ENCODE measurements at regions not wholly inside any gene's neighbourhood (a gene's known extent, or its start where the extent isn't known, plus 50 kb on each side); places are given as distances from the start of the nearest gene placed in this dataset.

GRCh38 chr3:62926494-62926893, 51.3 kb upstream of the CADPS start:
- no peak overlapping the region for H2BK15ac ChIP-seq (replicated peaks; ENCODE audit: low read depth)
- no peak overlapping the region for H3K4ac ChIP-seq (ENCODE audit: low read depth, low read length)
- peak; percentile 80 for DNase-seq
- no peak overlapping the region for H3K56ac ChIP-seq (ENCODE audit: low read length)
- WGBS (ENCODE audit: extremely low coverage, insufficient coverage, low lambda C conversion rate), result no CpG with 5 or more reads among the region's 5 CpGs
- no peak overlapping the region for H3K23ac ChIP-seq (ENCODE audit: low read length)
- H3K79me2 ChIP-seq (ENCODE audit: control insufficient read depth, insufficient read depth, low read length), result no peaks in the 10 kb centered on the region
- H4K8ac ChIP-seq (ENCODE audit: low read depth, low read length), result no peak overlapping the region
- H3K4me3 ChIP-seq (ENCODE audit: low read length), result no peak overlapping the region
- no peak overlapping the region for H2BK120ac ChIP-seq (ENCODE audit: low read depth, low read length)
- no peaks in the 10 kb centered on the region for H3K4me1 ChIP-seq (ENCODE audit: control insufficient read depth, low read depth, low read length)
- no peak overlapping the region for H2BK5ac ChIP-seq (ENCODE audit: low read length)
- no peaks in the 10 kb centered on the region for H3K79me1 ChIP-seq (ENCODE audit: low read length)
- no peak overlapping the region for H3K27ac ChIP-seq (ENCODE audit: low read depth, low read length)
- no peak overlapping the region for H3K4me2 ChIP-seq (ENCODE audit: low read length)
- H4K5ac ChIP-seq (ENCODE audit: low read length), result no peak overlapping the region
- no peaks in the 10 kb centered on the region for H3K36me3 ChIP-seq (ENCODE audit: control insufficient read depth, insufficient read depth, low read length)
- H3K27me3 ChIP-seq (ENCODE audit: insufficient read depth, low read length, poor library complexity), result no peaks in the 10 kb centered on the region
- H3K9ac ChIP-seq (ENCODE audit: low read length), result no peak overlapping the region
- H3K18ac ChIP-seq (ENCODE audit: low read length), result no peak overlapping the region
- no peak overlapping the region for H2AK5ac ChIP-seq (ENCODE audit: low read length)

- Histone ChIP-seq H4K8ac (ENCODE audit: low read depth, low read length) (no peak overlapping the region), H3K4ac (ENCODE audit: low read depth, low read length) (no peak overlapping the region), H4K5ac (ENCODE audit: low read length) (no peak overlapping the region), H3K4me3 (ENCODE audit: low read length) (no peak overlapping the region), H3K23ac (ENCODE audit: low read length) (no peak overlapping the region), H2AK5ac (ENCODE audit: low read length) (no peak overlapping the region), H3K27ac (ENCODE audit: low read depth, low read length) (no peak overlapping the region), H3K36me3 (ENCODE audit: control insufficient read depth, insufficient read depth, low read length) (no peaks in the 10 kb centered on the region), H2BK5ac (ENCODE audit: low read length) (no peak overlapping the region), H2BK120ac (ENCODE audit: low read depth, low read length) (no peak overlapping the region), H3K4me2 (ENCODE audit: low read length) (no peak overlapping the region), H3K56ac (ENCODE audit: low read length) (no peak overlapping the region), H3K79me2 (ENCODE audit: control insufficient read depth, insufficient read depth, low read length) (no peaks in the 10 kb centered on the region), H2BK15ac (replicated peaks; ENCODE audit: low read depth) (no peak overlapping the region), H3K18ac (ENCODE audit: low read length) (no peak overlapping the region), H3K27me3 (ENCODE audit: insufficient read depth, low read length, poor library complexity) (no peaks in the 10 kb centered on the region), H3K79me1 (ENCODE audit: low read length) (no peaks in the 10 kb centered on the region), H3K9ac (ENCODE audit: low read length) (no peak overlapping the region), H3K4me1 (ENCODE audit: control insufficient read depth, low read depth, low read length) (no peaks in the 10 kb centered on the region)
- WGBS (ENCODE audit: extremely low coverage, insufficient coverage, low lambda C conversion rate), result no CpG with 5 or more reads among the region's 1 CpG
- no peak for DNase-seq
These were observed 53.0 kb upstream of the CADPS start for GRCh38 chr3:62928256-62928655.

GRCh38 chr3:62929771-62930170, 54.6 kb upstream of the CADPS start:
- Histone ChIP-seq H3K56ac (ENCODE audit: low read length) (no peak overlapping the region), H3K27ac (ENCODE audit: low read depth, low read length) (no peak overlapping the region), H3K27me3 (ENCODE audit: insufficient read depth, low read length, poor library complexity) (no peaks in the 10 kb centered on the region), H3K4ac (ENCODE audit: low read depth, low read length) (no peak overlapping the region), H2AK5ac (ENCODE audit: low read length) (no peak overlapping the region), H3K4me3 (ENCODE audit: low read length) (no peak overlapping the region), H3K36me3 (ENCODE audit: control insufficient read depth, insufficient read depth, low read length) (no peaks in the 10 kb centered on the region), H2BK15ac (replicated peaks; ENCODE audit: low read depth) (no peak overlapping the region), H3K4me2 (ENCODE audit: low read length) (no peak overlapping the region), H3K4me1 (ENCODE audit: control insufficient read depth, low read depth, low read length) (no peaks in the 10 kb centered on the region), H4K5ac (ENCODE audit: low read length) (no peak overlapping the region), H3K9ac (ENCODE audit: low read length) (no peak overlapping the region), H2BK120ac (ENCODE audit: low read depth, low read length) (no peak overlapping the region), H3K18ac (ENCODE audit: low read length) (no peak overlapping the region), H3K79me2 (ENCODE audit: control insufficient read depth, insufficient read depth, low read length) (no peaks in the 10 kb centered on the region), H4K8ac (ENCODE audit: low read depth, low read length) (no peak overlapping the region), H3K79me1 (ENCODE audit: low read length) (no peaks in the 10 kb centered on the region), H3K23ac (ENCODE audit: low read length) (no peak overlapping the region), H2BK5ac (ENCODE audit: low read length) (no peak overlapping the region)
- DNase-seq, result no peak

GRCh38 chr3:62935793-62936192, 60.6 kb upstream of the CADPS start:
- no peak overlapping the region for H4K5ac ChIP-seq (ENCODE audit: low read length)
- no peak overlapping the region for H4K8ac ChIP-seq (ENCODE audit: low read depth, low read length)
- no peak overlapping the region for H3K4me2 ChIP-seq (ENCODE audit: low read length)
- DNase-seq, result no peak
- H3K27ac ChIP-seq (ENCODE audit: low read depth, low read length), result no peak overlapping the region
- no peak overlapping the region for H3K23ac ChIP-seq (ENCODE audit: low read length)
- no peaks in the 10 kb centered on the region for H3K4me1 ChIP-seq (ENCODE audit: control insufficient read depth, low read depth, low read length)
- no peak overlapping the region for H3K18ac ChIP-seq (ENCODE audit: low read length)
- no peaks in the 10 kb centered on the region for H3K36me3 ChIP-seq (ENCODE audit: control insufficient read depth, insufficient read depth, low read length)
- no CpG with 5 or more reads among the region's 1 CpG for whole genome bisulfite sequencing (ENCODE audit: extremely low coverage, insufficient coverage, low lambda C conversion rate)
- H3K4me3 ChIP-seq (ENCODE audit: low read length), result no peak overlapping the region
- H3K56ac ChIP-seq (ENCODE audit: low read length), result no peak overlapping the region
- H3K27me3 ChIP-seq (ENCODE audit: insufficient read depth, low read length, poor library complexity), result no peaks in the 10 kb centered on the region
- H3K9ac ChIP-seq (ENCODE audit: low read length), result no peak overlapping the region
- H2AK5ac ChIP-seq (ENCODE audit: low read length), result no peak overlapping the region
- no peaks in the 10 kb centered on the region for H3K79me2 ChIP-seq (ENCODE audit: control insufficient read depth, insufficient read depth, low read length)
- no peak overlapping the region for H2BK5ac ChIP-seq (ENCODE audit: low read length)
- H2BK120ac ChIP-seq (ENCODE audit: low read depth, low read length), result no peak overlapping the region
- H2BK15ac ChIP-seq (replicated peaks; ENCODE audit: low read depth), result no peak overlapping the region
- no peak overlapping the region for H3K4ac ChIP-seq (ENCODE audit: low read depth, low read length)
- H3K79me1 ChIP-seq (ENCODE audit: low read length), result no peaks in the 10 kb centered on the region

- Histone ChIP-seq H3K4me3 (ENCODE audit: low read length) (no peak overlapping the region), H2BK15ac (replicated peaks; ENCODE audit: low read depth) (no peak overlapping the region), H3K23ac (ENCODE audit: low read length) (no peak overlapping the region), H2BK5ac (ENCODE audit: low read length) (no peak overlapping the region), H4K5ac (ENCODE audit: low read length) (no peak overlapping the region), H3K18ac (ENCODE audit: low read length) (no peak overlapping the region), H3K79me1 (ENCODE audit: low read length) (no peaks in the 10 kb centered on the region), H2AK5ac (ENCODE audit: low read length) (no peak overlapping the region), H3K9ac (ENCODE audit: low read length) (no peak overlapping the region), H3K27me3 (ENCODE audit: insufficient read depth, low read length, poor library complexity) (no peaks in the 10 kb centered on the region), H2BK120ac (ENCODE audit: low read depth, low read length) (no peak overlapping the region), H3K4me2 (ENCODE audit: low read length) (no peak overlapping the region), H3K4me1 (ENCODE audit: control insufficient read depth, low read depth, low read length) (no peaks in the 10 kb centered on the region), H3K4ac (ENCODE audit: low read depth, low read length) (no peak overlapping the region), H4K8ac (ENCODE audit: low read depth, low read length) (no peak overlapping the region), H3K56ac (ENCODE audit: low read length) (no peak overlapping the region), H3K36me3 (ENCODE audit: control insufficient read depth, insufficient read depth, low read length) (no peaks in the 10 kb centered on the region), H3K79me2 (ENCODE audit: control insufficient read depth, insufficient read depth, low read length) (no peaks in the 10 kb centered on the region), H3K27ac (ENCODE audit: low read depth, low read length) (no peak overlapping the region)
- WGBS (ENCODE audit: extremely low coverage, insufficient coverage, low lambda C conversion rate), result no CpG with 5 or more reads among the region's 5 CpGs
- no peak for DNase-seq
These were observed 61.5 kb upstream of the CADPS start for GRCh38 chr3:62936626-62937254.

- Histone ChIP-seq H4K8ac (ENCODE audit: low read depth, low read length) (no peak overlapping the region), H4K5ac (ENCODE audit: low read length) (no peak overlapping the region), H3K56ac (ENCODE audit: low read length) (no peak overlapping the region), H3K4me2 (ENCODE audit: low read length) (no peak overlapping the region), H3K4ac (ENCODE audit: low read depth, low read length) (no peak overlapping the region), H3K9ac (ENCODE audit: low read length) (no peak overlapping the region), H2AK5ac (ENCODE audit: low read length) (no peak overlapping the region), H3K27me3 (ENCODE audit: insufficient read depth, low read length, poor library complexity) (no peaks in the 10 kb centered on the region), H3K23ac (ENCODE audit: low read length) (no peak overlapping the region), H2BK120ac (ENCODE audit: low read depth, low read length) (no peak overlapping the region), H3K4me3 (ENCODE audit: low read length) (no peak overlapping the region), H3K36me3 (ENCODE audit: control insufficient read depth, insufficient read depth, low read length) (no peaks in the 10 kb centered on the region), H3K18ac (ENCODE audit: low read length) (no peak overlapping the region), H3K27ac (ENCODE audit: low read depth, low read length) (no peak overlapping the region), H3K4me1 (ENCODE audit: control insufficient read depth, low read depth, low read length) (no peaks in the 10 kb centered on the region), H2BK15ac (replicated peaks; ENCODE audit: low read depth) (no peak overlapping the region), H3K79me1 (ENCODE audit: low read length) (no peaks in the 10 kb centered on the region), H3K79me2 (ENCODE audit: control insufficient read depth, insufficient read depth, low read length) (no peaks in the 10 kb centered on the region), H2BK5ac (ENCODE audit: low read length) (no peak overlapping the region)
- no peak for DNase-seq
- WGBS (ENCODE audit: extremely low coverage, insufficient coverage, low lambda C conversion rate), result no CpG with 5 or more reads among the region's 2 CpGs
These were observed 63.4 kb upstream of the CADPS start for GRCh38 chr3:62938583-62938982.

Measured in mesendoderm (in vitro differentiated cells).